Neural cell (in vitro differentiated cells): ENCODE measurements at regions not wholly inside any gene's neighbourhood (a gene's known extent, or its start where the extent isn't known, plus 50 kb on each side); places are given as distances from the start of the nearest gene placed in this dataset.

Experiments
- H2AFZ ChIP-seq: fragments of 200-600, 300-800 bp; sonication (generic), shearing (Covaris generic); 2 replicates; pipeline ENCODE4 v1.6.0; 2014; ENCODE audit warnings: low read depth, mild to moderate bottlenecking, antibody characterized with exemption, low read length, moderate library complexity
- H3F3A ChIP-seq: fragments of 200-600 bp; shearing (Covaris generic); 2 replicates; pipeline ENCODE4 v1.6.1; 2016; ENCODE audit warnings: mild to moderate bottlenecking, moderate library complexity, mixed read lengths, antibody characterized with exemption, low read length; ENCODE audit not compliant: insufficient read depth, poor library complexity, severe bottlenecking
- H3K27ac ChIP-seq: fragments of 200-600, 300-800 bp; sonication (generic), shearing (Covaris generic); 2 replicates; pipeline ENCODE4 v1.5.1; 2014; ENCODE audit warnings: mild to moderate bottlenecking, low read length, moderate library complexity
- H3K27me3 ChIP-seq: fragments of 300-800, 200-600 bp; sonication (generic), shearing (Covaris generic); 2 replicates; pipeline ENCODE4 v1.6.0; 2014; ENCODE audit warnings: mild to moderate bottlenecking, low read depth, low read length, moderate library complexity; ENCODE audit not compliant: insufficient read depth
- H3K36me3 ChIP-seq: fragments of 300-800, 200-600 bp; sonication (generic), shearing (Covaris generic); 2 replicates; pipeline ENCODE4 v1.5.1; 2014; ENCODE audit warnings: mild to moderate bottlenecking, antibody characterized with exemption, low read length, moderate library complexity; ENCODE audit not compliant: insufficient read depth
- H3K4me2 ChIP-seq: fragments of 300-800, 200-600 bp; sonication (generic), shearing (Covaris generic); 2 replicates; pipeline ENCODE4 v1.6.0; 2014; ENCODE audit warnings: mild to moderate bottlenecking, low read length
- H3K4me3 ChIP-seq: fragments of 300-800, 200-600 bp; sonication (generic), shearing (Covaris generic); 2 replicates; pipeline ENCODE4 v1.5.1; 2014; ENCODE audit warnings: mild to moderate bottlenecking, low read length, moderate library complexity
- H3K79me2 ChIP-seq: fragments of 200-600 bp; shearing (Covaris generic); replicated peaks from 2 replicates; pipeline ENCODE4 v1.6.0; 2014; ENCODE audit warnings: mild to moderate bottlenecking, low read length, moderate library complexity; ENCODE audit not compliant: insufficient read depth
- H3K9ac ChIP-seq: fragments of 300-800, 200-600 bp; sonication (generic), shearing (Covaris generic); 2 replicates; pipeline ENCODE4 v1.6.1; 2016; ENCODE audit warnings: mild to moderate bottlenecking, low read length, mixed read lengths
- H3K9me2 ChIP-seq: fragments of 200-600 bp; shearing (Covaris generic); 2 replicates; pipeline ENCODE4 v1.6.1; 2016; ENCODE audit warnings: mild to moderate bottlenecking, low read length, mixed read lengths; ENCODE audit not compliant: insufficient read depth
- H3K9me3 ChIP-seq: fragments of 200-600, 300-800 bp; sonication (generic), shearing (Covaris generic); 2 replicates; pipeline ENCODE4 v1.6.1; 2016; ENCODE audit warnings: mild to moderate bottlenecking, mixed run types, low read length, moderate library complexity, mixed read lengths
- H4K20me1 ChIP-seq: fragments of 200-600 bp; shearing (Covaris generic); 2 replicates; pipeline ENCODE4 v1.6.1; 2016; ENCODE audit warnings: mild to moderate bottlenecking, mixed run types; ENCODE audit not compliant: insufficient read depth
- EP300 ChIP-seq: fragments of 450-650 bp; conservative IDR thresholded peaks from 2 replicates; pipeline ENCODE4 v1.6.1; 2014; ENCODE audit warnings: antibody characterized with exemption, mild to moderate bottlenecking, moderate library complexity; ENCODE audit not compliant: poor library complexity, severe bottlenecking
- EZH2 ChIP-seq: fragments of 200-600, 300-800 bp; shearing (Covaris generic), sonication (generic); IDR thresholded peaks from 2 replicates; pipeline ENCODE4 v1.6.1; 2014; ENCODE audit warnings: antibody characterized with exemption, low read length, borderline replicate concordance, mild to moderate bottlenecking; ENCODE audit not compliant: insufficient read depth, poor library complexity, severe bottlenecking
- MXI1 ChIP-seq: fragments of 450-650 bp; conservative IDR thresholded peaks from 2 replicates; pipeline ENCODE4 v1.6.1; 2014; ENCODE audit warnings: antibody characterized with exemption, mild to moderate bottlenecking; ENCODE audit not compliant: poor library complexity, severe bottlenecking
- POLR2AphosphoS5 ChIP-seq: IDR thresholded peaks from 2 replicates; pipeline ENCODE4 v1.6.1; 2012
- RAD21 ChIP-seq: fragments of 450-650 bp; conservative IDR thresholded peaks from 2 replicates; pipeline ENCODE4 v1.6.1; 2014; ENCODE audit warnings: antibody characterized with exemption, mild to moderate bottlenecking, moderate library complexity
- REST ChIP-seq: IDR thresholded peaks from 2 replicates; pipeline ENCODE4 v1.6.1; 2012; ENCODE audit warnings: borderline replicate concordance
- SMC3 ChIP-seq: fragments of 450-650 bp; conservative IDR thresholded peaks from 2 replicates; pipeline ENCODE4 v1.6.1; 2014; ENCODE audit warnings: antibody characterized with exemption, mild to moderate bottlenecking, moderate library complexity; ENCODE audit not compliant: poor library complexity
- TAF1 ChIP-seq: IDR thresholded peaks from 2 replicates; pipeline ENCODE4 v1.6.1; 2012; ENCODE audit warnings: low read depth
- TF ChIP-seq, protein P1 (sequence below): fragments of 450-650 bp; IDR thresholded peaks from 2 replicates; pipeline ENCODE4 v1.5.1; 2014; ENCODE audit warnings: antibody characterized with exemption, mild to moderate bottlenecking, moderate library complexity; ENCODE audit not compliant: poor library complexity, severe bottlenecking

DNA sequence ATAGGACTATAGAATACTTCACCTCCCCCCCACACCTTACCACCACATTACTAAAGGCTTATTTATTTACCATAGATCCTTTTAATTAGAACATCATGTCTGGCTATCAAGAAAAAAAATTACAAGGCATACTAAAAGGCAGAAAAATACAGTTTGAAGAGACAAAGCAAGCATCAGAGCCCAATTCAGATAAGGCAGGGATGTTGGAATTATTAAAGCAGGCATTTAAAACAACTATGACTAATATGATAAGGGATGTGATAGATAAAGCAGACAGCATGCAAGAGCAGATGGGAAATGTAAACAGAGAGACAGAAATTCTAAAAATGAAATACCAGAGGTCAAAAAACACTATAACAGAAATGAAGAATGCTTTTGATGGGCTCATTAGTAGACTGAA lies 55.4 kb upstream of the SMIM21 start:
- Histone ChIP-seq H3K9me2 (no peaks in the 10 kb centered on the region), H4K20me1 (no peaks in the 10 kb centered on the region), H3K27ac (no peak overlapping the region), H3K27me3 (no peaks in the 10 kb centered on the region), H2AFZ (no peak overlapping the region), H3K79me2 (no peaks in the 10 kb centered on the region), H3K9ac (no peak overlapping the region), H3K9me3 (no peaks in the 10 kb centered on the region), H3K4me2 (no peak overlapping the region), H3F3A (no peaks in the 10 kb centered on the region), H3K4me3 (no peak overlapping the region), H3K36me3 (no peaks in the 10 kb centered on the region)
- TF ChIP-seq TAF1 = no peak
- no peak for TF ChIP-seq REST
- TF ChIP-seq, protein P1, sequence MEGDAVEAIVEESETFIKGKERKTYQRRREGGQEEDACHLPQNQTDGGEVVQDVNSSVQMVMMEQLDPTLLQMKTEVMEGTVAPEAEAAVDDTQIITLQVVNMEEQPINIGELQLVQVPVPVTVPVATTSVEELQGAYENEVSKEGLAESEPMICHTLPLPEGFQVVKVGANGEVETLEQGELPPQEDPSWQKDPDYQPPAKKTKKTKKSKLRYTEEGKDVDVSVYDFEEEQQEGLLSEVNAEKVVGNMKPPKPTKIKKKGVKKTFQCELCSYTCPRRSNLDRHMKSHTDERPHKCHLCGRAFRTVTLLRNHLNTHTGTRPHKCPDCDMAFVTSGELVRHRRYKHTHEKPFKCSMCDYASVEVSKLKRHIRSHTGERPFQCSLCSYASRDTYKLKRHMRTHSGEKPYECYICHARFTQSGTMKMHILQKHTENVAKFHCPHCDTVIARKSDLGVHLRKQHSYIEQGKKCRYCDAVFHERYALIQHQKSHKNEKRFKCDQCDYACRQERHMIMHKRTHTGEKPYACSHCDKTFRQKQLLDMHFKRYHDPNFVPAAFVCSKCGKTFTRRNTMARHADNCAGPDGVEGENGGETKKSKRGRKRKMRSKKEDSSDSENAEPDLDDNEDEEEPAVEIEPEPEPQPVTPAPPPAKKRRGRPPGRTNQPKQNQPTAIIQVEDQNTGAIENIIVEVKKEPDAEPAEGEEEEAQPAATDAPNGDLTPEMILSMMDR = no peak
- no peak for TF ChIP-seq RAD21

DNA sequence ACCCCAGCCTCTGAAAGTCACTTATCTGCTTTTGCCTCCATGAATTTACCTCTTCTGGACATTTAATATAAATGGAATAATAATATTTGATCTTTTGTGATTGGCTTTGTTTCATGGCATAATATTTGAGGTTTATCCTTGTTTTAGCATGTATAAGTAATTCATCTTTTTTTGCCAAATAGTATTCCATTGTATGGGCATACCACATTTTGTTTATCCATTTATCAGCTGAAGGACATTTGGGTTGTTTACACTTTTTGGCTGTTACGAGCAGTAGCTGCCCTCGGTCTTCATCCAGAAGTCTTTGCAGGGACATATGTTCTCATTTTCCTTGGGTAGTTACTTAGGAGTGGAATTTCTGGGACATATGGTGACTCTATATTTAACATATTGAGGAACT lies 53.0 kb upstream of the SMIM21 start:
- Histone ChIP-seq H3K79me2 (no peaks in the 10 kb centered on the region), H4K20me1 (no peaks in the 10 kb centered on the region), H3K9me2 (no peaks in the 10 kb centered on the region), H3K9ac (no peak overlapping the region), H3F3A (no peaks in the 10 kb centered on the region), H3K4me2 (no peak overlapping the region), H3K27ac (no peak overlapping the region), H3K36me3 (no peaks in the 10 kb centered on the region), H3K27me3 (no peaks in the 10 kb centered on the region), H2AFZ (no peak overlapping the region), H3K4me3 (no peak overlapping the region), H3K9me3 (no peaks in the 10 kb centered on the region)
- TF ChIP-seq EP300 = no peak
- no peak for TF ChIP-seq EZH2
- TF ChIP-seq POLR2AphosphoS5 = no peak
- no peak for TF ChIP-seq REST
- no peak for TF ChIP-seq SMC3
- no peak for TF ChIP-seq RAD21
- TF ChIP-seq, protein P1 = no peak
- TF ChIP-seq MXI1 = no peak
